HepG2 (cell line): ENCODE measurements at regions not wholly inside any gene's neighbourhood (a gene's known extent, or its start where the extent isn't known, plus 50 kb on each side); places are given as distances from the start of the nearest gene placed in this dataset.

ENCODE experiments used
- ETV6 ChIP-seq: sonication (generic); formaldehyde crosslinking; conservative IDR thresholded peaks from 2 replicates; pipeline ENCODE4 v1.4.0; 2020; ENCODE audit warnings: missing genetic modification reagents
- KLF6 ChIP-seq: IDR thresholded peaks from 2 replicates; pipeline ENCODE4 v1.8.0; 2016; ENCODE audit warnings: missing biosample characterization, missing genetic modification reagents
- NCOA2 ChIP-seq: sonication (generic); formaldehyde crosslinking; IDR thresholded peaks from 2 replicates; pipeline ENCODE4 v1.8.0; 2022; ENCODE audit warnings: inconsistent platforms
- SMARCC2 ChIP-seq: fragments of 450-650 bp; IDR thresholded peaks from 2 replicates; pipeline ENCODE4 v1.6.1; 2017; ENCODE audit warnings: antibody characterized with exemption, mild to moderate bottlenecking
- XBP1 ChIP-seq: sonication (generic); formaldehyde crosslinking; IDR thresholded peaks from 2 replicates; pipeline ENCODE4 v1.5.0; 2020; ENCODE audit warnings: missing genetic modification reagents
- ZBTB8A ChIP-seq: sonication (generic); formaldehyde crosslinking; IDR thresholded peaks from 2 replicates; pipeline ENCODE4 v1.4.0; 2020; ENCODE audit warnings: mild to moderate bottlenecking, low read depth, missing genetic modification reagents, borderline replicate concordance
- ZGPAT ChIP-seq: IDR thresholded peaks from 2 replicates; pipeline ENCODE4 v1.6.1; 2016; ENCODE audit warnings: mild to moderate bottlenecking
- ZNF143 ChIP-seq: sonication (generic); formaldehyde crosslinking; IDR thresholded peaks from 2 replicates; pipeline ENCODE4 v1.4.0; 2020; ENCODE audit warnings: missing genetic modification reagents
- ZNF17 ChIP-seq: sonication (generic); formaldehyde crosslinking; IDR thresholded peaks from 2 replicates; pipeline ENCODE4 v1.5.0; 2020; ENCODE audit warnings: mild to moderate bottlenecking, missing genetic modification reagents
- ZNF749 ChIP-seq: sonication (generic); formaldehyde crosslinking; IDR thresholded peaks from 2 replicates; pipeline ENCODE4 v1.8.0; 2022; ENCODE audit warnings: mild to moderate bottlenecking, missing genetic modification reagents, moderate library complexity, borderline replicate concordance
- ZNF777 ChIP-seq: sonication (generic); formaldehyde crosslinking; IDR thresholded peaks from 2 replicates; pipeline ENCODE4 v1.4.0; 2020; ENCODE audit warnings: missing genetic modification reagents
- TF ChIP-seq, protein P1 (sequence below): sonication (generic); formaldehyde crosslinking; IDR thresholded peaks from 2 replicates; pipeline ENCODE4 v1.5.0; 2020; ENCODE audit warnings: mild to moderate bottlenecking, missing genetic modification reagents, borderline replicate concordance

- TF ChIP-seq, protein P1, sequence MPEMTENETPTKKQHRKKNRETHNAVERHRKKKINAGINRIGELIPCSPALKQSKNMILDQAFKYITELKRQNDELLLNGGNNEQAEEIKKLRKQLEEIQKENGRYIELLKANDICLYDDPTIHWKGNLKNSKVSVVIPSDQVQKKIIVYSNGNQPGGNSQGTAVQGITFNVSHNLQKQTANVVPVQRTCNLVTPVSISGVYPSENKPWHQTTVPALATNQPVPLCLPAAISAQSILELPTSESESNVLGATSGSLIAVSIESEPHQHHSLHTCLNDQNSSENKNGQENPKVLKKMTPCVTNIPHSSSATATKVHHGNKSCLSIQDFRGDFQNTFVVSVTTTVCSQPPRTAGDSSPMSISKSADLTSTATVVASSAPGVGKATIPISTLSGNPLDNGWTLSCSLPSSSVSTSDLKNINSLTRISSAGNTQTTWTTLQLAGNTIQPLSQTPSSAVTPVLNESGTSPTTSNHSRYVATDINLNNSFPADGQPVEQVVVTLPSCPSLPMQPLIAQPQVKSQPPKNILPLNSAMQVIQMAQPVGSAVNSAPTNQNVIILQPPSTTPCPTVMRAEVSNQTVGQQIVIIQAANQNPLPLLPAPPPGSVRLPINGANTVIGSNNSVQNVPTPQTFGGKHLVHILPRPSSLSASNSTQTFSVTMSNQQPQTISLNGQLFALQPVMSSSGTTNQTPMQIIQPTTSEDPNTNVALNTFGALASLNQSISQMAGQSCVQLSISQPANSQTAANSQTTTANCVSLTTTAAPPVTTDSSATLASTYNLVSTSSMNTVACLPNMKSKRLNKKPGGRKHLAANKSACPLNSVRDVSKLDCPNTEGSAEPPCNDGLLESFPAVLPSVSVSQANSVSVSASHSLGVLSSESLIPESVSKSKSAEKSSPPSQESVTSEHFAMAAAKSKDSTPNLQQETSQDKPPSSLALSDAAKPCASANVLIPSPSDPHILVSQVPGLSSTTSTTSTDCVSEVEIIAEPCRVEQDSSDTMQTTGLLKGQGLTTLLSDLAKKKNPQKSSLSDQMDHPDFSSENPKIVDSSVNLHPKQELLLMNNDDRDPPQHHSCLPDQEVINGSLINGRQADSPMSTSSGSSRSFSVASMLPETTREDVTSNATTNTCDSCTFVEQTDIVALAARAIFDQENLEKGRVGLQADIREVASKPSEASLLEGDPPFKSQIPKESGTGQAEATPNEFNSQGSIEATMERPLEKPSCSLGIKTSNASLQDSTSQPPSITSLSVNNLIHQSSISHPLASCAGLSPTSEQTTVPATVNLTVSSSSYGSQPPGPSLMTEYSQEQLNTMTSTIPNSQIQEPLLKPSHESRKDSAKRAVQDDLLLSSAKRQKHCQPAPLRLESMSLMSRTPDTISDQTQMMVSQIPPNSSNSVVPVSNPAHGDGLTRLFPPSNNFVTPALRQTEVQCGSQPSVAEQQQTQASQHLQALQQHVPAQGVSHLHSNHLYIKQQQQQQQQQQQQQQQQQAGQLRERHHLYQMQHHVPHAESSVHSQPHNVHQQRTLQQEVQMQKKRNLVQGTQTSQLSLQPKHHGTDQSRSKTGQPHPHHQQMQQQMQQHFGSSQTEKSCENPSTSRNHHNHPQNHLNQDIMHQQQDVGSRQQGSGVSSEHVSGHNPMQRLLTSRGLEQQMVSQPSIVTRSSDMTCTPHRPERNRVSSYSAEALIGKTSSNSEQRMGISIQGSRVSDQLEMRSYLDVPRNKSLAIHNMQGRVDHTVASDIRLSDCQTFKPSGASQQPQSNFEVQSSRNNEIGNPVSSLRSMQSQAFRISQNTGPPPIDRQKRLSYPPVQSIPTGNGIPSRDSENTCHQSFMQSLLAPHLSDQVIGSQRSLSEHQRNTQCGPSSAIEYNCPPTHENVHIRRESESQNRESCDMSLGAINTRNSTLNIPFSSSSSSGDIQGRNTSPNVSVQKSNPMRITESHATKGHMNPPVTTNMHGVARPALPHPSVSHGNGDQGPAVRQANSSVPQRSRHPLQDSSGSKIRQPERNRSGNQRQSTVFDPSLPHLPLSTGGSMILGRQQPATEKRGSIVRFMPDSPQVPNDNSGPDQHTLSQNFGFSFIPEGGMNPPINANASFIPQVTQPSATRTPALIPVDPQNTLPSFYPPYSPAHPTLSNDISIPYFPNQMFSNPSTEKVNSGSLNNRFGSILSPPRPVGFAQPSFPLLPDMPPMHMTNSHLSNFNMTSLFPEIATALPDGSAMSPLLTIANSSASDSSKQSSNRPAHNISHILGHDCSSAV (CRISPR knock-in tag) = no peak
- TF ChIP-seq ZNF143 (CRISPR knock-in tag) (no peak), ZNF777 (CRISPR knock-in tag) (no peak), NCOA2 (CRISPR knock-in tag) (no peak), ZGPAT (no peak), KLF6 (no peak), ETV6 (no peak), ZBTB8A (CRISPR knock-in tag) (no peak), SMARCC2 (no peak), XBP1 (CRISPR knock-in tag) (no peak), ZNF749 (CRISPR knock-in tag) (no peak), ZNF17 (no peak)
These were observed 165.5 kb downstream of the KIF26A start (continued) for GRCh38 chr14:104303705-104304425.
